ENCODE measurements at regions not wholly inside any gene's neighbourhood (a gene's known extent, or its start where the extent isn't known, plus 50 kb on each side); places are given as distances from the start of the nearest gene placed in this dataset.

GRCh38 chr12:113676117-113676516 is 204.4 kb upstream of the LHX5 start:
- no peak for TF ChIP-seq NFE2L2 (conservative IDR thresholded peaks at IDR 0.05; ENCODE audit: low read length)
- TF ChIP-seq BHLHE40 (IDR thresholded peaks at IDR 0.05; ENCODE audit: low read depth, low read length) = no peak
- TF ChIP-seq ELK1 (IDR thresholded peaks at IDR 0.05; ENCODE audit: low read depth, low read length) = no peak
- TF ChIP-seq CTCF (IDR thresholded peaks at IDR 0.05) = no peak
- no peak for TF ChIP-seq ZC3H11A (IDR thresholded peaks at IDR 0.05)
- TF ChIP-seq POLR2A (IDR thresholded peaks at IDR 0.05; ENCODE audit: low read length) = no peak
- TF ChIP-seq USF2 (IDR thresholded peaks at IDR 0.05) = no peak
